H9 (cell line): ENCODE measurements at regions not wholly inside any gene's neighbourhood (a gene's known extent, or its start where the extent isn't known, plus 50 kb on each side); places are given as distances from the start of the nearest gene placed in this dataset.

ENCODE experiments used
- DNase-seq: peaks from one replicate; pipeline ENCODE4 v3.0.0-alpha.2; 2017
- H2AFZ ChIP-seq: one replicate; pipeline ENCODE4 v1.6.1; 2013; ENCODE audit warnings: mild to moderate bottlenecking, low read length, control low read depth, moderate library complexity
- H2AK5ac ChIP-seq: 2 replicates; pipeline ENCODE4 v1.6.1; 2013; ENCODE audit warnings: low read length, control low read depth, mixed read lengths; ENCODE audit not compliant: insufficient read length
- H2BK120ac ChIP-seq: one replicate; pipeline ENCODE4 v1.6.1; 2013; ENCODE audit warnings: low read depth, mild to moderate bottlenecking, low read length, control low read depth, inconsistent platforms; ENCODE audit not compliant: poor library complexity, severe bottlenecking
- H2BK12ac ChIP-seq: 2 replicates; pipeline ENCODE4 v1.6.1; 2013; ENCODE audit warnings: low read length, control low read depth, mixed read lengths, low read depth; ENCODE audit not compliant: insufficient read length
- H2BK15ac ChIP-seq: 2 replicates; pipeline ENCODE4 v1.6.1; 2013; ENCODE audit warnings: low read depth, low read length, control low read depth
- H2BK20ac ChIP-seq: one replicate; pipeline ENCODE4 v1.6.1; 2013; ENCODE audit warnings: low read depth, mild to moderate bottlenecking, low read length, control low read depth, inconsistent platforms; ENCODE audit not compliant: poor library complexity, severe bottlenecking
- H2BK5ac ChIP-seq: 2 replicates; pipeline ENCODE4 v1.6.1; 2013; ENCODE audit warnings: low read length, control low read depth, mixed read lengths; ENCODE audit not compliant: insufficient read length
- H3K14ac ChIP-seq: 2 replicates; pipeline ENCODE4 v1.6.1; 2013; ENCODE audit warnings: low read length, control low read depth; ENCODE audit not compliant: insufficient read depth
- H3K18ac ChIP-seq: 2 replicates; pipeline ENCODE4 v1.6.1; 2013; ENCODE audit warnings: low read depth, mild to moderate bottlenecking, mixed read lengths, low read length, control low read depth; ENCODE audit not compliant: insufficient read length
- H3K23ac ChIP-seq: 2 replicates; pipeline ENCODE4 v1.6.1; 2013; ENCODE audit warnings: low read length, control low read depth, mixed read lengths, low read depth; ENCODE audit not compliant: insufficient read length
- H3K23me2 ChIP-seq: 2 replicates; pipeline ENCODE4 v1.6.1; 2013; ENCODE audit warnings: low read depth, mild to moderate bottlenecking, mixed read lengths, low read length, control low read depth; ENCODE audit not compliant: insufficient read length, poor library complexity, severe bottlenecking
- H3K27ac ChIP-seq: 2 replicates; pipeline ENCODE4 v1.5.1; 2013; ENCODE audit warnings: low read length, control low read depth, mixed read lengths, low read depth; ENCODE audit not compliant: insufficient read length
- H3K27me3 ChIP-seq: 2 replicates; pipeline ENCODE4 v1.6.1; 2013; ENCODE audit warnings: low read length, control low read depth, inconsistent platforms; ENCODE audit not compliant: insufficient read depth
- H3K4ac ChIP-seq: 2 replicates; pipeline ENCODE4 v1.6.1; 2013; ENCODE audit warnings: low read depth, mild to moderate bottlenecking, control low read depth, inconsistent platforms, low read length, moderate library complexity
- H3K4me1 ChIP-seq: 2 replicates; pipeline ENCODE4 v1.6.1; 2013; ENCODE audit warnings: low read length, control low read depth, inconsistent platforms; ENCODE audit not compliant: insufficient read depth
- H3K4me2 ChIP-seq: 2 replicates; pipeline ENCODE4 v1.6.1; 2013; ENCODE audit warnings: low read length, control low read depth, mixed read lengths; ENCODE audit not compliant: insufficient read length, insufficient read depth
- H3K56ac ChIP-seq: 2 replicates; pipeline ENCODE4 v1.6.1; 2013; ENCODE audit warnings: low read depth, mild to moderate bottlenecking, mixed read lengths, low read length, control low read depth; ENCODE audit not compliant: insufficient read length
- H3K79me1 ChIP-seq: 2 replicates; pipeline ENCODE4 v1.6.1; 2013; ENCODE audit warnings: low read depth, mild to moderate bottlenecking, moderate library complexity, low read length, control low read depth, inconsistent platforms; ENCODE audit not compliant: insufficient read depth, poor library complexity, severe bottlenecking
- H3K79me2 ChIP-seq: 2 replicates; pipeline ENCODE4 v1.6.1; 2013; ENCODE audit warnings: low read length, control low read depth, inconsistent platforms; ENCODE audit not compliant: insufficient read depth
- H3K9ac ChIP-seq: 2 replicates; pipeline ENCODE4 v1.6.1; 2013; ENCODE audit warnings: low read length, control low read depth, mixed read lengths; ENCODE audit not compliant: insufficient read length; ENCODE audit errors: extremely low read depth
- H3K9me3 ChIP-seq: one replicate; pipeline ENCODE4 v1.6.1; 2013; ENCODE audit warnings: low read depth, low read length, inconsistent platforms; ENCODE audit not compliant: control insufficient read depth
- H3T11ph ChIP-seq: one replicate; pipeline ENCODE4 v1.6.1; 2013; ENCODE audit warnings: mild to moderate bottlenecking, low read length, control low read depth, inconsistent platforms
- H4K20me1 ChIP-seq: one replicate; pipeline ENCODE4 v1.6.1; 2013; ENCODE audit not compliant: control insufficient read depth, insufficient read length, insufficient read depth
- H4K5ac ChIP-seq: 2 replicates; pipeline ENCODE4 v1.6.1; 2013; ENCODE audit warnings: low read depth, mild to moderate bottlenecking, mixed read lengths, low read length, control low read depth; ENCODE audit not compliant: insufficient read length
- H4K8ac ChIP-seq: replicated peaks from 2 replicates; pipeline ENCODE4 v1.6.1; 2013; ENCODE audit warnings: low read length, control low read depth, mixed read lengths, low read depth; ENCODE audit not compliant: insufficient read length
- H4K91ac ChIP-seq: 2 replicates; pipeline ENCODE4 v1.6.1; 2013; ENCODE audit warnings: low read depth, mild to moderate bottlenecking, moderate library complexity, mixed read lengths, low read length, control low read depth; ENCODE audit not compliant: insufficient read length
- H3K27ac Mint-ChIP-seq, 3 experiments: 2 replicates in 2 of 3; 3 replicates in 1 of 3; pipeline ENCODE4 v1.8.0; 2020 to 2021; ENCODE audit warnings: mixed read lengths in 3 of 3, mild to moderate bottlenecking in 1 of 3, moderate library complexity in 1 of 3
- H3K27me3 Mint-ChIP-seq: 2 replicates; pipeline ENCODE4 v1.8.0; 2021; ENCODE audit warnings: low read depth, mild to moderate bottlenecking, moderate library complexity, mixed read lengths
- H3K36me3 Mint-ChIP-seq, 3 experiments: 2 replicates in 2 of 3; 3 replicates in 1 of 3; pipeline ENCODE4 v1.8.0; 2020 to 2021; ENCODE audit warnings: low read depth in 3 of 3, mixed read lengths in 3 of 3; ENCODE audit not compliant: insufficient read depth in 1 of 3
- H3K4me1 Mint-ChIP-seq, 2 experiments: 2 replicates each; pipeline ENCODE4 v1.8.0; 2020; ENCODE audit warnings: mixed read lengths in 2 of 2
- H3K4me3 Mint-ChIP-seq, 2 experiments: 2 replicates in 1 of 2; 3 replicates in 1 of 2; pipeline ENCODE4 v1.8.0; 2020 to 2021; ENCODE audit warnings: mild to moderate bottlenecking in 2 of 2, mixed read lengths in 2 of 2, moderate library complexity in 1 of 2
- H3K9me3 Mint-ChIP-seq, 2 experiments: 2 replicates in 1 of 2; 3 replicates in 1 of 2; pipeline ENCODE4 v1.8.0; 2020; ENCODE audit warnings: mild to moderate bottlenecking in 2 of 2, mixed read lengths in 2 of 2, moderate library complexity in 1 of 2
- WGBS: extraction: QIAGEN DNeasy Blood & Tissue Kit; methylation state at CpG from one replicate; pipeline ENCODE4 v1.1.7; 2013; ENCODE audit warnings: missing lambda C conversion rate, low lambda C conversion rate, mixed read lengths; ENCODE audit not compliant: insufficient read length; ENCODE audit errors: extremely low coverage; 5-methylcytosine and 5-hydroxymethylcytosine counted together
- TF ChIP-seq, protein P1 (sequence below): fragments of 200-600 bp; sonication (generic); conservative IDR thresholded peaks from 3 replicates; pipeline ENCODE4 v1.8.0; 2021; ENCODE audit warnings: antibody characterized with exemption, mild to moderate bottlenecking

DNA sequence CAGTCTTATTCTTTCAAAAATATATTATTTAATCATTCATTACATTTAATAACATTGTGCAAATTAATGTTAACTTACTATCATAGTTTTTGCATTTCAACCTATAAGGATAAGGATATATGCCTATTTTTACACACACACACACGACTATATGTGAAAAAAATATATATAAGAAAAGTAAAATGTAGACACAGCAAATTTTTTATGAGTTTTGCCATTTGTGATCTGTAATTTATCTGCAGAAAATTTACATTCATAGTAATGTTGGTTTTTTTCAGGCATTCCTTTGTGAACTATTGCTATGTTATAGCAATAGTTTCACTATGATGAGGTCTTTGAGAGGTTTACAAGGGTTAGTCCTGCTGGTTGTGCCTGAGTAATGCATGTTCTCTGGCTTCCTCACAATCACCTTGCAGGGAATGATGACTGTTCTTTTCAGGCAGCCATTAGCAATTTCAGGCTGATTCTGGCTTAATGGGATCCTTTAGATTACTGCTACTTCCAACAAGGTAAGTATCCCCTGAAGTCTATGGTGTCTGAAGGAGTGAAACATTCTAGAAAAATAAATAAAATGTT, 183.7 kb upstream of the CDK1 start:
- no peak overlapping the region for H3K18ac ChIP-seq
- TF ChIP-seq, protein P1, sequence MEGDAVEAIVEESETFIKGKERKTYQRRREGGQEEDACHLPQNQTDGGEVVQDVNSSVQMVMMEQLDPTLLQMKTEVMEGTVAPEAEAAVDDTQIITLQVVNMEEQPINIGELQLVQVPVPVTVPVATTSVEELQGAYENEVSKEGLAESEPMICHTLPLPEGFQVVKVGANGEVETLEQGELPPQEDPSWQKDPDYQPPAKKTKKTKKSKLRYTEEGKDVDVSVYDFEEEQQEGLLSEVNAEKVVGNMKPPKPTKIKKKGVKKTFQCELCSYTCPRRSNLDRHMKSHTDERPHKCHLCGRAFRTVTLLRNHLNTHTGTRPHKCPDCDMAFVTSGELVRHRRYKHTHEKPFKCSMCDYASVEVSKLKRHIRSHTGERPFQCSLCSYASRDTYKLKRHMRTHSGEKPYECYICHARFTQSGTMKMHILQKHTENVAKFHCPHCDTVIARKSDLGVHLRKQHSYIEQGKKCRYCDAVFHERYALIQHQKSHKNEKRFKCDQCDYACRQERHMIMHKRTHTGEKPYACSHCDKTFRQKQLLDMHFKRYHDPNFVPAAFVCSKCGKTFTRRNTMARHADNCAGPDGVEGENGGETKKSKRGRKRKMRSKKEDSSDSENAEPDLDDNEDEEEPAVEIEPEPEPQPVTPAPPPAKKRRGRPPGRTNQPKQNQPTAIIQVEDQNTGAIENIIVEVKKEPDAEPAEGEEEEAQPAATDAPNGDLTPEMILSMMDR, result peak; percentile 50; the same call in 2 of the 3 replicates
- H2BK12ac ChIP-seq, result no peak overlapping the region
- H3K23ac ChIP-seq, result no peak overlapping the region
- H3K4me2 ChIP-seq, result no peak overlapping the region
- H3K9me3 Mint-ChIP-seq, result no peaks in the 10 kb centered on the region
- H3K4me3 Mint-ChIP-seq, result no peak overlapping the region
- DNase-seq, result no peak
- H3K56ac ChIP-seq, result no peak overlapping the region
- H4K20me1 ChIP-seq, result no peaks in the 10 kb centered on the region
- H2BK5ac ChIP-seq, result no peak overlapping the region
- no peak overlapping the region for H2BK120ac ChIP-seq
- H3K9me3 ChIP-seq, result no peaks in the 10 kb centered on the region
- no peaks in the 10 kb centered on the region for H3K4me1 ChIP-seq
- H2BK15ac ChIP-seq, result no peak overlapping the region
- H3K79me1 ChIP-seq, result no peaks in the 10 kb centered on the region
- no peak overlapping the region for H3T11ph ChIP-seq
- no peak overlapping the region for H3K27ac ChIP-seq
- H3K27me3 ChIP-seq, result no peaks in the 10 kb centered on the region
- no peak overlapping the region for H2AFZ ChIP-seq
- H4K8ac ChIP-seq, result no peak overlapping the region
- H3K79me2 ChIP-seq, result no peaks in the 10 kb centered on the region
- peaks cover 6 to 7% of the 10 kb centered on the region in 2 experiments for H3K4me1 Mint-ChIP-seq
- no CpG with 5 or more reads among the region's 1 CpG for WGBS
- no peaks in the 10 kb centered on the region for H3K23me2 ChIP-seq
- no peak overlapping the region for H3K4ac ChIP-seq
- H4K91ac ChIP-seq, result no peak overlapping the region
- no peak overlapping the region for H3K9ac ChIP-seq
- H3K27ac Mint-ChIP-seq, result peak overlapping the region in 1 of 3 experiments; percentile 59; a peak in 1 of 7 replicates
- H4K5ac ChIP-seq, result no peak overlapping the region
- no peak overlapping the region for H3K14ac ChIP-seq
- H3K36me3 Mint-ChIP-seq, result no peaks in the 10 kb centered on the region
- no peaks in the 10 kb centered on the region for H3K27me3 Mint-ChIP-seq
- H2BK20ac ChIP-seq, result no peak overlapping the region
- no peak overlapping the region for H2AK5ac ChIP-seq
